ENCODE measurements at regions not wholly inside any gene's neighbourhood (a gene's known extent, or its start where the extent isn't known, plus 50 kb on each side); places are given as distances from the start of the nearest gene placed in this dataset.
"Not testable (repeated sequence)": the region's sequence is repeated elsewhere in the genome, so short reads cannot be mapped to it uniquely, and the experiment has no call there.

DNA sequence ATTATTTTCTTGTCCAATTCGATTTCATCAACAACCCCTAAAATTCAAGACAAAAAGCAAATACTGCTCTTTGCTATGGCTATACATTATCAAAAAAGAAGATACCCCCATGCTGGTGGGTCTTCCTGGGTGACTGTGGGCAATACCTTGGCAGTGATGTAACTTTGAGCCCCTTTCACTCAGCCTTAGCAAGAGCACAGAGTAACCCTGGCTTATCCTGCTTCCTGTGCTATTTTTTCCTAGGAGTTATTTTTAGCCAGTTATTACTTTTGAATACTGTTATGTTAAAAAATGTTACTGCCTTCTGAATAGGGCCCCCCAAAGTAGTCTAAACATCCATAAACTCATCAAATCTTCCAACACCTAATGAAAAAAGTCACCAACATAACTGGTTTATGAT, 145.6 kb upstream of the TSLP start:
- DNase-seq: no peak

DNA sequence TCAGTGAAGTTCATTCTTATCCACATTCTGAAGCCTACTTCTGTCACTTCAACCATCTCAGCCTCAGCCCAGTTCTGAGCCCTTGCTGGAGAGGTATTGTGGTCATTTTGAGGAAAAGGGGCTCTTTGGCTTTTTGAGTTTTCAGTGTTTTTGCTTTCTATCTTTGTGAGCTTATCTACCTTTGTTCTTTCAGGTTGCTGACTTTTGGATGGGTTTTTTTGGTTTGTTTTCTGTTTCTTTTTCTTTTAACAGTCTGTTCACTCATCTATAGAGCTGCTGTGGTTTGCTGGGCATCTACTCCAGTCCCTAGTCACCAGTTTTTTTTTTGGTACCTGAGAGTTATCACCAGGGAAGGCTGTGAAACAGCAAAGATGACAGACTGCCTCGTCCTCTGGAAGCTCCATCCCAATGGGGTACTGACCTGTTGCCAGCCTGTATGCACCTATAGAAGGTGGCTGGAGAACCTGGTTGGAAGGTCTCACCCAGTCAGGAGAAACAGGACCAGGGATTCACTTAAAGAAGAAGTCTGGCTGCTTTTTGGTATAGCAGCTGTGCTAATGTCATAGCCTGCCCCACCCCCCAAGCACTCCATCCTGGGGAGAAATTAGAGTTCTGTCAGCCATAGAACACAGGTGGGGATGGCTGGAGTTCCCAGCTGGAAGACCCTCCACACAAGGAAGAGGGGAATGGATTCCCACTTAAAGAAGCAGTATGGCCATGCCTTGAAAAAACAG, 138.6 kb upstream of the TSLP start:
- no peak for DNase-seq

DNA sequence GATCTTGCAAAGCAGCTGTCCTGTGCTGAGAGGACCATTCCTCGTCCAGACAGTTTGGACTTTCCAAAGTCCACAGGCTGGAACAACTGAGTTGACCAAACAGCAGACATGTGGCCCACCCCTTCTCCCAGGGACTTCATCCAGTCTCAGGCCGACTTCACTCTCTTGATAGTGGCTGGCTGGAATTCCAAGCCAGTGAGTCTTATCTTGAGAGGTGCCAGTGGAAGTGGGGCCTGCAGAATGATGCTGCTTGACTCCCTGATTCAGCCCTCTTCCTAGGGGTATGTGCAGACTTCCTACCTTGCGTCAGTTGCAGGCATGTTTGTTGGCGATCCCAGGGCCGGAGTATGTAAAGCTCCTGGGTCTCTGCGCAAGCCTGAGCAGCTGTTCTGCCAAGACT, 131.4 kb upstream of the TSLP start:
- no peak for DNase-seq

DNA sequence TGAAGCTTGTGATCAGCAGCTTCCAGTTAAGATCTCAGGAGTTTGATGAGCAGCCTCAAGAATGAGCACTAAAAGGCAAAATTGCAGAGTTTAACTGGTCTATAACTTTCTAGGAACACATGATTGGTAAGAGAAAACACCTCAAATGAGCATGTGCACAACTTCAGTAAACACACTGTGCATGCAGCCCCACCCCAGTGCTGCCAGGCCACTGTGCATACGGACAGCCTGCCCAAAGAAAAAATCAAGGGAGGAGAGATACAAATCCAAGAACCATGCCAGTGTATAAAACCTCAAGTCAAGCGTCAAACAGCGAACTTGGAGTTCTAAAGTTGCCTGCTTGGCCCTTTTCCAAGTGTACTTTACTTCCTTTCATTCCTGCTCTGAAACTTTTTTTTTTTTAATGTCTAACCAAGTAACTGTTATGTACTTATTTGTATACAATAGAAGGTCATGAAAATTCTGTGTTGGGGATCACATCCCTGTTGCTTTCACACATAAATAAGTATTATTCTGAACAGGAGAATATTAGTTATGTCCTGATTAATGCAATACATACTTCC, 125.6 kb upstream of the TSLP start:
- no peak for DNase-seq

DNA sequence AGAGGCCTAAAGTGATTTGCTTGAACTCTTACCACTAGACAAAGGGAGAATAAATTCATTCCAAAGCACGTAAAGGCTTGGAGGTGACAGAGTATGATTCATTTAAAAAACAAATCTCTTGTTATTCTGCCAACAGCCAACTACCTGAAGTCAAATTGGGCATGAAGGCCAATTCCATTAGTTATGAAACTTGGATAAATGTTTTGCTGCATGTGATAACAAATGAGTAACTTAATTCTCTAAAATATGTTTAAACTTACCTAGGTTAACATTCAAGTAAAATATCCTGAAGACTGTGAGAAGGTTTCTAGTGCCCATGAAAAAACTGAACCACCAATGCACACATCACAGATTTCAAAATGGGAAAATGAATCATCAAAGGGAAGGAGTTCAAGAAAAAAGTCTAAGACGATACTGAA, 120.1 kb upstream of the TSLP start:
- DNase-seq: no peak

DNA sequence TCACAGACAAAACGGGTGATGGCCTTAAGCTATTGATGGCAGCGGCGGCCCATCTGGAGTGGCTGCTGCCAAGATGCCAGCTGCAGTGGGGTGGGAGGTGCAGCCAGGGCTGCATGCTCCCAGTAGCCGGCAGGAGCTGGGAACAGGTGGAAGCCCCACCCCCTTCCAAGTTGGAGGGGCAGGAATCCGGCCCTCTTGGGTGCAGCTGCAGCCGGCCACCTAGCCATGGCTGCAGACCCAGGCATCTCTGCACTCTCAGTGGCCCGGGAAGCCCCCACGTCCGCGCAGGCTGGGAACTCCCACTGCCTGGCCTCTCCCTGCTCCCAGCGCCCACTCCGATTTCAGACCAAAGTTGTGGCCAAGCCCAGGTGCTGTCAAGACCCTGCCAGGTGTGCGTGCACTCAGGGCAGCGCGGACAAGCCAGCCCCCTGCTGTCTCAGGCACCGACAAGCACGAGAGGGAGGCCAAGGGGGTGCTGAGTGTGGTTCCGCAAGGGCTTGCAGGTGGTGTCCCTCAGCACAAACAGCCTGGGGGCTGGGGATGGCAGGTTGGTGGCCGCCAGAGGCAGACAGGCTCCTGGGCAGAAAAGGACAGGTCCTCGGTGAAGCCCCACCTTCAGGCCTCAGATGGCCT, 115.1 kb upstream of the TSLP start:
- DNase-seq: no peak

DNA sequence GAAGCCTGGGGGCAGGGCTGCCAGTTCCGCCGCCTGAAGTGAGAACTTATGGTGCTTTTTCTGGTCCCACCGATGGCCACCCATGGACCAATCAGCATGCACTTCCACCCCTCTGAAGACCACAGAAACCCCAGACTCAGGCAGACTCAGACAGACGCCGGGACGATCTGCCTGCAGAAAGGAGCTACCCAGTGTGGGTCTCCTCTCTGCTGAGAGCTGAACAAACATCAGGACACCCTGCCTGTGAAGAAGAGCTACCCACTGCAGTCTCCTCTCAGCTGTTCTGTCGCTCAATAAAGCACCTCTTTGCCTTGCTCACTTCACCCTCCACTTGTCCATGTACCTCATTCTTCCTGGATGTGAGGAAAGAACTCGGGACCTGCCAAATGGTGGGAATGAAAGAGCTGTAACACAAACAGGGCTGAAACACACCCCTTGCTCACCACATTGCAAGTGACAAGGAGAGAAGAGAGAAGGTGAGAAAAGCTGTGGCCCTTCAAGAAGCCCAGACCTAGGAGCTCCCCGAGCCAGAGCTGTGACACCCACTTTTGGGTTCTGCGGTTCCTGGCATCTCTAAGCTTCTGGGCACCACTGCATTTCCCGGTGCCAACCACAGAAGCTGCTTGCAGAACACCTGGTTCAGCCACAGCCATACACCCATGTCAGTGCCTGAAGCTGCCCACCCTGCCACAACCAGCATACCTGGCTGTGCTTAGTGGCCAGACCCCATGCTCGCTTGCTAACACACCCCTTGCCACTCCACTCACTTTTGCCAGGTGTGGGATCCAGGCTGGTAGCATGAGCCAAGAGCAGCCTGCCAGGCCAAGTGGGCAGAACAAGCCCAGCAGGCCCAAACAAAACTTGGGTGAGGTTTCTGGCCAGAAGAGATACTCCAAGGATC, 114.3 kb upstream of the TSLP start:
- DNase-seq: no peak

DNA sequence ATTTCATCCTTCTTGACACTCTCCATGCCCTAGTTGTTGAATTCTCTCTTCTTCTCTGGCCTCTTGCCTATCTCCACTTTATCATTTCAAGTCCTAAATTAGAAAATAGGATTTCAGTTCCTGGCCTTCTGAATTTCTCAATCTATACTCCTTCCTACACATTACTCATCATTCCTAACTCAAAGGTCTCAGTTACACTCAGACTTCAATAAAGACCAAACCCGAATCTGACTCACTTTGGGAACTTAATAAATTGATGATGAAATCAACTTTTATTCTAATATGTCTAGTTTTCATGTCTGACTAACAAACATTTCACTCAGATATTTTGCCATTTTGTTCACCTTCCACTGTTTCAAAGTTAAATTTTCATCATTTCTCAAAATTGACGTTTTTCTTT, 113.6 kb upstream of the TSLP start:
- no peak for DNase-seq

DNA sequence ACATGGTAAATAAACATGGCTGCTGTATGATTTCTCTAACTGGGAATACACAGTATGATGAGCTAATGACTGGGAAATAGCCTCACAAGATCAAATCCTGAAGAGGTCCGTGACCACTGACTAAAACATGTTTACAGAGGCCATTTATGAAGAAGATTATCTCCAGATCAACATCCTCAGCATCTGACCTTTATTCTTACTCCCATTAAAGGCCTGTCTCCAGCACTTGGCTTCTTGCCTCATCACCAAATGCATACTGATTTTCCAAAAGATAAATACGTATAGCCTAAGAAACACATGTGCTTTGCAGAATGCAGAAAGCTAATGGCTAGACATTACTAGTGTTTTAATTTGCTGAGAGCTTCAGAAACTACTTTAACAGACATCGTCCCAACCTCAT, 108.0 kb upstream of the TSLP start:
- DNase-seq: no peak

DNA sequence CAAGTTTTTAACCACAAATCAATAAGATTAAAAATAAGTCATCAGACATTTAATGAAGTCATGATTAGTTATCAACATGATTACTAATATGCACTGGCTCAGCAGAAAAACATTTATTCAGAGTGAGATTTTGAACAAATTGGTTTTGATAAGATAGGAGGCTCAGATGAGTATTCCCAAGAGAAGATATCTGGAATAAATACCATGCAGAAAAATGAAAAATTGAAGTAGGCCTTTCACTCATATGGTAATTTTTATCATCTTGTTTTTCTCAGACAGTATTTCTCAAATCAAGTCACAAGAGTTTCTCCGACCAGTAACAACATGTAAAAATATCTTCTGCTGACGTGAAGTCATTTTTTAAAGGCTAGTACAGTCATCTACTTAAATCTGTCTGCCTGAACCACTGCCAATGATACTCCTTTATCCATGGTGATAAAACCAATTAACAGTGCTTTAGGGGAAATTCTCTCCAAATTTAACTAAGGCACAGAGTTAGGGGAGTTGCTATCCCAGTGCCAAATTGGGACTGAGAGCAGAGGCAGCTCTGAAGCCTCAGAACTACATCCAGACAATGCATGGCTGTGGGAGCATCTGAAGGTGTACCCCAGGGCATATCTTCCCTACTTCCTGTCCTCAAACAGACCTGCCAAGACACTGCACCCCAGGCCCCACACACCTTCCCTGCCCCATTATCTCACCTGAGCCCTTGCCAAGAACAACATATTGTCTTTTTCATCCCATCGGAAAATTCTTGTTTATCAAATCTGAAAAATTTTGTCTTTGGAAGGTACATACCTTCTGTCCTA, 105.5 kb upstream of the TSLP start:
- no peak for DNase-seq

DNA sequence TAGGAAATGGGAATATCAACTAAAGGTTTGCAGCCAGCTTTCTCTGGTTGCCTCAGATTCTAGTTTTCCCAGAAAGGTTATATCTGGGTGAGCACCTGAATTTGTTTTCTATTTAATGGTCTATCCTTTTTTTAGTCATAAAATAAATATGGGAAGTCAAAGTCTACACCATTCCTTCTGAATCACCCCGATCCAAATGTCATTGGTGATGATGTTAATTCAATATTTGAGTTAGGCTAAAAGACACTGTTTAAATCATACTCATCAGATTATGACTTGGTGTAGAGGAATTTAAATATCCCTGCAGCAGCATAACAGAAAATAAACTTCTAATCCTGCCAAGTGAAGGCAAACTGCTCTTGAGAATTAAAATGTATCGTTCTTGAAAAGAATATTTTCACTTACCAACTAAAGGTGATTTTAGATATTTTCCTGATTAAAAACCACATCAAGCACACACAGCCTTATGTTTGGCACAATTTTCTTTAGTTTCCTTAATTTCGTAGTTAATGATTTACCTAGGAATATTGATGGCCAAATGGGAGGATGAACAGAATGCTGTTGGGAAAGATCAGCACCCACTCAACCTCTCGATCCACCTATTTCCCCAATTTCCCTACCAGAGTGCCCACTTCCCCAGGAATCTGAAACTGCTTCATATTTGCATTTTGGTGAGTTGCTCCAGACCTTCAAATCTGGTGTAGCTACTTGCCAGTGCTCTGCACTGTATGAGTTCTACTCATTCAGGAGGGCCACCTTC, 103.1 kb upstream of the TSLP start:
- no peak for DNase-seq

DNA sequence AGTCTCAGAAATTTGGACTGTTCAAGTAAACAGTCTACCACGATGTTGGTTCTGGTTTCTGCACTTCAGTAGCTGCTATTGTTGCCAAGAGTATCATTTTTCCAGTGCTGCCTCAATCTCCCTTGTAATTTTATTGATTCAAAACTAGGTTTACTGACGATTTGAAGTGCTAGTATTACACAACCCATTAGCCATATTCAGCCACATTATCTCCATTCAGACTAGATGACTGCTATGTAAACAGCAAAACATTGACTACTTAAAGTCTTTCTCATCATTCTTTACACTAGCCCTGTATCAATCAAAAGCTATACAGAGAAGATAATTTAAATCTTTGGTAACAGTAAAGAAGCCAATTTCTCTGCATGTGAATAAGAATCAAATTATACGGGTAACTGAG, 102.0 kb upstream of the TSLP start:
- no peak for DNase-seq

DNA sequence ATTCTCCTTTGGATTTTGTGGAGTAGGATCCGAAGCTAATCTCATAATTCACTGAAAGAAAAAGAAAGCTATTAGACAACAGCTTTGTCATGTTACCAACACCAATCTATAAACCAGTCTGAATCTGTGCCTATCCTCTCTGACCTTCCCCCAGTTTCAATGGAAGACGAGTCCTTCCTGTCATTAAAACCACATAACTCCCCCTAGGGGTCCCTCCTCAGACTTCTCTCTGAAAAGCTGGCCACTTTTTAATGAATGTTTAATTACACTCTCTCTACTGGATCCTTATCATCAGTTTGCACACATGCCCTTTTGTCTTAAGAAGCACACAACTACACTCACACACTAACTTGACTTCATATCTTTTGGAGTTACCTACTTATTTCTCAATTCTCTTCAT, 98.0 kb upstream of the TSLP start:
- no peak for DNase-seq

DNA sequence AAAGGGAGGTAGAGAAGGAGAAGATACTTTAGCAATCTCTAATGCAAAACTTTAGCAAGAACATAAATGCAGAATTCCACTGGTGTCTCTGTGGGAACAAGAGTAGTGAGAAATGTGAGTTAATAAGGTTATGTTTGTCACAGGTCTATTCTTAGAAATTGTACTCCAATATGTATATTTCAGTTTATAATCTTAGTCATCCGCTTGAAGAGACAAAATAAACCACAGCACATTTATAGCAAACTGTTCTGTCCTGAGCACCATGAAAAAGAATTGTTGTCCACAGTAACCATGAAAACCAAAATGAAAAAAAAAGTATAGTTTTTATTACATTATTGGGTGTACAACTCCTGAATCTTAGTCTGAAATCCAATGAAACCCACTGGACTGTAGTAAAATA, 93.6 kb upstream of the TSLP start:
- DNase-seq: no peak

DNA sequence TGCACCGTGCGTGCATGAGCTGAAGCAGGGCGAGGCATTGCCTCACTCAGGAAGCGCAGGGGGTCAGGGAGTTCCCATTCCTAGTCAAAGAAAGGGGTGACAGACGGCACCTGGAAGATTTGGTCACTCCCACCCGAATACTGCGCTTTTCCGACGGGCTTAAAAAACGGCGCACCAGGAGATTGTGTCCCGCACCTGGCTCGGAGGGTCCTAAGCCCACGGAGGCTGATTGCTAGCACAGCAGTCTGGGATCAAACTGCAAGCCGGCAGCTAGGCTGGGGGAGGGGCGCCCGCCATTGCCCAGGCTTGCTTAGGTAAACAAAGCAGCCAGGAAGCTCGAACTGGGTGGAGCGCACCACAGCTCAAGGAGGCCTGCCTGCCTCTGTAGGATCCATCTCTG, 85.6 kb upstream of the TSLP start:
- not testable (repeated sequence) for DNase-seq

DNA sequence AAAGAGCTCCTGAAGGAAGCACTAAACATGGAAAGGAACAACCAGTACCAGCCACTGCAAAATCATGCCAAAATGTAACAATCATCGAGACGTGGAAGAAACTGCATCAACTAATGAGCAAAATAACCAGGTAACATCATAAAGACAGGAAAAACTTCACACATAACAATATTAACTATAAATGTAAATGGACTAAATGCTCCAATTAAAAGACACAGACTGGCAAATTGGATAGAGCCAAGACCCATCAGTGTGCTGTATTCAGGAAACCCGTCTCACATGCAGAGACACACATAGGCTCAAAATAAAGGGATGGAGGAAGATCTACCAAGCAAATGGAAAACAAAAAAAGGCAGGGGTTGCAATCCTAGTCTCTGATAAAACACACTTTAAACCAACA, 83.9 kb upstream of the TSLP start:
- not testable (repeated sequence) for DNase-seq

DNA sequence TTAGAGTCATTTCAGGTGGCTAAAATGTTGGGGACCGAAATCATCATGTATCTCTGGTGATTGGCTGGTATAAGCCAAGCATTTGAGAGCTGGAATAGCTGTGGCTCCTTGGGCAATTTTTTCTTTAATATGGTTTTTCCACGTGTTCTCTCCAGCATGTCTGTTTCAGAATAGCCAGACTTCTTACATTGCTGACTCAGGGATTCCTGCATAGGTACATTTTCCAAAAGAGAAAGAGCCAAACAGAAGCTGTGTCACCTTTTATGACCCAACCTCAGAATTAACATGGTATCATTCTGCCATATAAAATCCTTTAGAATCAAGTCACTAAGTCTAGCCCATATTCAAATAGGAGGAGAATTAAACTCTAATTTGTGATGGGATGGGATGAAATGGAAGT, 74.8 kb upstream of the TSLP start:
- DNase-seq: no peak

DNA sequence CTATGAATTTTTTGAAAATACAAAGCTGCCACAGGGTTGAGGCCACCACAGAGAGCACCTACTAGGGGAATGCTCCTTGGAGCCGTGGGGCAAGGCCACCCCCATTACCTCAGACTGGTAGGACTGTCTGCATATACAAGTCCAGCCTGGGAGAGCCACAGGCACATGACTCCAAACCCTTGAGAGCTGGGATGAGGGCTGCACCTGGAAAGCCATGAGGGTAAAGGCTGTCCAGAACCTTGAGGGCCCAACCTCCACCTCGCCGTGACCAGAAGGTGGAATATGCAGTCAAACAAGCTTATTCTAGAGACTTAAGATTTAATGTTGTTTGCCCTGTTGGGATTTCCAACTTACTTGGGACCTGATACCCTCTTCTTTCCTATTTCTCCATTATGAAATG, 69.5 kb upstream of the TSLP start:
- no peak for DNase-seq

DNA sequence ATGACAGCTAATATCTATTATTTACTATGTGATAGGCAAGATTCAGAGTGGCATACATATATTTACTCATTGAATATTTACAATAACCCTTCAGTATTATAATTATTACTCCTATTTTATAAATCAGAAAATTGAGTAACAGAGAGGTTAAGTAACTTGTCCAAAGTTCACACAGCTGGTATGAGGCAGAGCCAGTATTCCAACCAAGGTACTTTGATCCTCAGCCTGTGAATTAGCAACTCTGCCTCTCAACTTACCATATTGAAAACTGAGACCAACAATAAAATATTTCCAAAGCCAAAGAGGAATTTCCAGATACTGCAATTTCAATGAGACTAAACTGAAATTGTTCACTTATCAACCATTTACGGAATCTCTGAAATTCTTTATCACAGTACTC, 67.9 kb upstream of the TSLP start:
- no peak for DNase-seq

DNA sequence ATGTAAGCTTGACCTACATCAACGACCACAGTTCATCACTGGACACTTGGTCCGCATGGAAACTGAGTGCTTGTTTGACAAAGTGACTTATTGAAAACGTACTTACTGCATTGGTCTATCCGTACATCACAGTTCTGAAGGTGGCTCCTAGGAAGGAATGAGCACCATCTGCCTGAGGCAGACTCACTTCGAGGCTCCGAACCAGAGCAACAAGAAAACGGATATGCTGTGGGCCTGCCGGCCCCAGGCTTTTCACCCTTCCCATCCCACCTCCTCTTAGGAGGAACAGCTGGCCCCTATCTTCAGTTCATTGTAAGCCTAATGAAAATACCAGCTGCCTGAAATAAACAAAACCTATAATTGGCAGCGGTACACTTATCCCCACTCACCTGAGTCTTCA, 67.2 kb upstream of the TSLP start:
- DNase-seq: no peak

DNA sequence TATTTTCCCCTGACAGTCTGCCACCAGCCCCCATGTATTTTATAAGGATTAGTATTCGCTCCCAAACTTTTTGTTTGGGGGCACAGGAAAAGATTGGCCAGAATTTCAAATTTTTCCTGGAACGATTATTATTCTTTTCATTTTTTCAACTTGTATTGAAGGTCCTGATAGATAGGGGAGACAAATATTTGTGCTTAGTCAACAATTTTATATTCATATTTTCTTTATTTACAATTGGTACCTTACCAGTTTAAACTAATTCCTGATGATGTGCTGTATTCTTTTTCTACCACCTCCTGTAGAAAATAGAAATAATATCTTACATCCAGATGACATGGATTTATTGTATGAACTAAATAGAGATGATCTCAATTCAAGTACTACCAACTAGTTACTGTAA, 60.7 kb upstream of the TSLP start:
- DNase-seq: no peak

DNA sequence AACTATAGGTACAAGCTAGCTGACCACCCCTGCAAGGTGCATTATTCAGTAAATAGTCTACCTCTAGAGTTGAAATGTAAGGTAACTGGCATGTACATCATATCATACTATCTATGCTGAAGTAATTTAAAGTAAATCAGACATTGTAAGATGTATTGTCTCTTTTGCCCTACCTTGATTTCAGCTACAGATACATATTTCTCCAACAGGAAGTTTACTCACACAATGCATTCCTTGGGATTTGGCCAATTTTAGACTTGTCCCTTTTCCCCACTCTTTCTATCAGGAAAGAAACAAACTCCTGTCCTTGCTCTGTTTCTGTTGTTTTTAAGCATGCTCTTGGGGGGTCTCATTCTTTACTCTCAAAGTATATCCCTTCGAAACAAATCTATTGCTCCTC, 58.5 kb upstream of the TSLP start:
- no peak for DNase-seq
